Cardiac muscle cell (in vitro differentiated cells and primary cell): ENCODE measurements at regions not wholly inside any gene's neighbourhood (a gene's known extent, or its start where the extent isn't known, plus 50 kb on each side); places are given as distances from the start of the nearest gene placed in this dataset.
A peak's percentile ranks its signal among the peaks of the same experiment; 100 is the strongest.

Experiments
- DNase-seq, 2 donors: peaks; one replicate each; pipeline versions ENCODE4 v3.0.0 to v3.0.0-alpha.2; 2010 to 2017; ENCODE audit warnings: low read depth in 1 of 2, low spot score in 1 of 2
- H3K27ac ChIP-seq: fragments of 200-600 bp; sonication (generic); 2 replicates; pipeline ENCODE4 v1.5.1; 2016
- H3K27me3 ChIP-seq: fragments of 200-600 bp; sonication (generic); 2 replicates; pipeline ENCODE4 v1.6.0; 2016; ENCODE audit warnings: control low read depth
- H3K36me3 ChIP-seq: fragments of 200-600 bp; sonication (generic); 2 replicates; pipeline ENCODE4 v1.5.1; 2016; ENCODE audit warnings: control low read depth
- H3K4me1 ChIP-seq: fragments of 200-600 bp; sonication (generic); 2 replicates; pipeline ENCODE4 v1.8.1; 2017; ENCODE audit warnings: low read depth, mild to moderate bottlenecking, mixed run types
- H3K4me3 ChIP-seq: fragments of 200-600 bp; sonication (generic); 2 replicates; pipeline ENCODE4 v1.5.1; 2016; ENCODE audit warnings: mild to moderate bottlenecking
- H3K9me3 ChIP-seq: fragments of 200-600 bp; sonication (generic); 2 replicates; pipeline ENCODE4 v1.5.1; 2017; ENCODE audit warnings: low read depth, mild to moderate bottlenecking, control low read depth
- TF ChIP-seq, protein P1 (sequence below): IDR thresholded peaks from 2 replicates; pipeline ENCODE4 v1.5.1; 2012; ENCODE audit warnings: low read depth, mild to moderate bottlenecking, low read length

DNA sequence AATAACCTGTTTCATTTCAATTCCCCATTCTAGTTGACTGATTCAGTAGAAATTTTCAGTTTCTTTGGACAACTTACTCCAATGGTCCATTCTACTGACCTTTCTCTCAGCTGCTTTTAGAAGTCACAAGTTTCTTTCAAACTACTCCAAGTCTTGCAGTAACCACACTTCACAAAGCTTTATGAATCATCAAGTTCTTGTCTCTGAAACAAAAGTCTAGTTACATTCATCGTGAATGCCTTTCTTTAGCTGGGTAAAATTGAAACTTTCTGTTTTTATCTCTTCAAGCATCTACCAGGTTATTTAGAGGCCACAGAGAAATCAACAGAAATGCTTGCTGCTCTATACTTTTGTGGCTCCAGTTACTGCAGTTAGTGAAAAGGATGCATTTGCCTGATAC lies 405.4 kb downstream of the TMEM232 start:
- Histone ChIP-seq H3K27me3 (no peaks in the 10 kb centered on the region), H3K4me1 (no peaks in the 10 kb centered on the region), H3K9me3 (no peaks in the 10 kb centered on the region), H3K4me3 (no peak overlapping the region), H3K27ac (no peak overlapping the region), H3K36me3 (no peaks in the 10 kb centered on the region)
- TF ChIP-seq, protein P1, sequence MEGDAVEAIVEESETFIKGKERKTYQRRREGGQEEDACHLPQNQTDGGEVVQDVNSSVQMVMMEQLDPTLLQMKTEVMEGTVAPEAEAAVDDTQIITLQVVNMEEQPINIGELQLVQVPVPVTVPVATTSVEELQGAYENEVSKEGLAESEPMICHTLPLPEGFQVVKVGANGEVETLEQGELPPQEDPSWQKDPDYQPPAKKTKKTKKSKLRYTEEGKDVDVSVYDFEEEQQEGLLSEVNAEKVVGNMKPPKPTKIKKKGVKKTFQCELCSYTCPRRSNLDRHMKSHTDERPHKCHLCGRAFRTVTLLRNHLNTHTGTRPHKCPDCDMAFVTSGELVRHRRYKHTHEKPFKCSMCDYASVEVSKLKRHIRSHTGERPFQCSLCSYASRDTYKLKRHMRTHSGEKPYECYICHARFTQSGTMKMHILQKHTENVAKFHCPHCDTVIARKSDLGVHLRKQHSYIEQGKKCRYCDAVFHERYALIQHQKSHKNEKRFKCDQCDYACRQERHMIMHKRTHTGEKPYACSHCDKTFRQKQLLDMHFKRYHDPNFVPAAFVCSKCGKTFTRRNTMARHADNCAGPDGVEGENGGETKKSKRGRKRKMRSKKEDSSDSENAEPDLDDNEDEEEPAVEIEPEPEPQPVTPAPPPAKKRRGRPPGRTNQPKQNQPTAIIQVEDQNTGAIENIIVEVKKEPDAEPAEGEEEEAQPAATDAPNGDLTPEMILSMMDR, result no peak
- no peak for DNase-seq

DNA sequence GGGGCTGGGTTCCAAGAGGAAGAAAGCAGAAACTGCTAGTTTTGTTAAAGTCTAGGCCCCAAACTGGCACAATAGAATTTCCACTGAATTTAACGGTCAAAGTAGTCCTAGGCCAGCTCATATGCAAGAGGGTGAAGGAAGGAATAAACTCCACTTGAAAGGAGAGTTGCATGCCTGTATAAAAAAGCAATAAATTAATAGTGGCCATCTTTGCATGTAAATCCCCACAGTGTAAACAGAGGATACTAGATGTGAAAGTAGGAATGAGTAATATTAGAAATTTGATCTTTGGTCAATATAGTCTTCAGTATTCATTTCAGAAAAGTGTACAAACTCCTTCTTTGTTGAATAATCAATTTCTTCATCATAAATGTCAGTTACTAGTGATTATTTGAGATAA lies 403.1 kb downstream of the TMEM232 start:
- Histone ChIP-seq H3K4me3 (no peak overlapping the region), H3K36me3 (no peaks in the 10 kb centered on the region), H3K27ac (no peak overlapping the region), H3K27me3 (no peaks in the 10 kb centered on the region), H3K4me1 (no peaks in the 10 kb centered on the region), H3K9me3 (no peaks in the 10 kb centered on the region)
- TF ChIP-seq, protein P1, result no peak
- no peak for DNase-seq

DNA sequence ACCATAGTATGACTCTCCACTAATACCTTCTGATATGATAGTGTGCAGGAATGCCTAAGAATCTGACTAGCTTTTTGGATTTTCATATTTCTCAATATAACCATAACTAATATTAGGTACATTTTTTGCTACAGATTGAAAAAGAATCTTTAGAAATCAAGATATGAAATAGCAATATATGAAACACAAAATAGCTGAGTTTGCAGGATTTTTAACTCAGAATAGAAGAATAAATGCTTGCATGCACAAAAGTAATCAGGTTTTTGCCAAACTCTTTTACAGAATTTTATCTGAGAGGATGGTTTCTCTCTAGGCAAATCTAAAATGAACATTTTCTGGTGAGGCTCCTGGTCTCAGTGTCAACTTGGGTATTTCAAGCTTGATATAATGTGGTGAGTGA lies 402.6 kb downstream of the TMEM232 start:
- Histone ChIP-seq H3K27ac (no peak overlapping the region), H3K4me3 (no peak overlapping the region), H3K9me3 (no peaks in the 10 kb centered on the region), H3K27me3 (no peaks in the 10 kb centered on the region), H3K36me3 (no peaks in the 10 kb centered on the region), H3K4me1 (no peaks in the 10 kb centered on the region)
- DNase-seq, result no peak
- TF ChIP-seq, protein P1, result no peak

DNA sequence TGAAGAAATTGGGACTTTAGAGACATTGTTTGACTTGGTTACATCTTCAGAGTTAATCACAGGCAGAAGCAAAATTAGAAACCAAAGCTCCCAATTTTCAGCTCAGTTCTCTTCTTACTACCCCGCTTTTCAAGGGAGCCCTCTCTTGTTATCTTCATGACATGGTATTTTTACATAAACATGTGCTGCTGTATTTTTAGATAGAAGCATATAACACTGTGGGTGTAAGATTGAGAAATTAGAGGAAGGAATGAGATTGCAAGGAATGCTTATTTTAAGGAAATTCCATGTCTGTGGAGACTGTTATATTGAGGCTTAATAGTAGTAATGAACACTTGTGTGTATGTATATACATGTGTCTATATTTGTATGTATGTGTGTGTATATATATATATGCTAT lies 401.6 kb downstream of the TMEM232 start:
- Histone ChIP-seq H3K4me1 (no peaks in the 10 kb centered on the region), H3K27me3 (no peaks in the 10 kb centered on the region), H3K9me3 (no peaks in the 10 kb centered on the region), H3K4me3 (no peak overlapping the region), H3K36me3 (no peaks in the 10 kb centered on the region), H3K27ac (no peak overlapping the region)
- no peak for DNase-seq
- TF ChIP-seq, protein P1, result no peak

DNA sequence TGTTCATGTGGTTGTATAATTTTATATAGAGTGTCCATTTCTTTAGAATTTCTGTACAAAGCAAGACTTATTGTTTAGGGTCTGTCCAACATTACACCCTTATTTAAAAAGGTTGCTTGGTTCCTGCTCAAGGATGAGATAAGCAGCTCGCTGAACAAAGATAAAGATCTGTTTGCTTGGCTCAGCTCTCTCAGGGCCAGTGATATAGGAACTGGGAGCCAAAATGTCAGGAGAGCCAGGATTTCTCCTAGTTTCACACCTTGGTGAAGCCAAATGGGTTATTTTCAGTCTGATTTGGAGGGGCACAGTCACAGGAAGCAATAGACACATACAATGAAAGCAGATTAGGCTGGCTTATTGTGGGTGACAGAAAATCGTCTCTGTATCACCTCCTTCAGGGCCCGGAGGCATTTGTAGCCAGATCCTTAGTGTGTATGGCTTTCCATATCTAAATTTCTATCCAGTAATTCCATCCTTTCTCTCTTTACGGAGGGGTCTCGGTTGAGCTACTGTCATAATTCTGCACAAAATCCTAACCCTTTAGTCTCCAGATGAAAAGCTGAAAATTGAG lies 396.4 kb downstream of the TMEM232 start:
- H3K9me3 ChIP-seq, result no peaks in the 10 kb centered on the region
- no peak overlapping the region for H3K27ac ChIP-seq
- H3K27me3 ChIP-seq, result no peaks in the 10 kb centered on the region
- no peak for DNase-seq
- no peaks in the 10 kb centered on the region for H3K4me1 ChIP-seq
- H3K36me3 ChIP-seq, result no peaks in the 10 kb centered on the region
- TF ChIP-seq, protein P1, result no peak
- H3K4me3 ChIP-seq, result no peak overlapping the region

DNA sequence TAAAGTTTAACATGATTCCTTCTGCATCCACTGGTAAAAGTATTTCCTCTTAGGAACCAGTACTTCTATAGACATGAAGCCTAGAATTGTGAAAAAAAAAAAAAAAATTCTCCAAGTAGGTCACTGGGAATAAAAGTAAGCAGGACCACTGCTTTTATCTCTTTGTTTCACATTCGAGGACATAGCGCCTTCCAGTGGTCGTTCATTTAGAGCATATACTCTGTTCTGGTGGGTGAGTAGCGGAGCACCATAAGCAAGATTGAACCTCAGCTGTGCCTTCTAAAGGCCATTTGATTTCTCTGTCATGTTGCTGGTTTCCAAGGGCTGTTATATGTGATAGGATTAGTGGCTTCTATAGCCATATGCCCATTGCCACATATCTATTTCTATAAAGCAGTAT lies 393.1 kb downstream of the TMEM232 start:
- Histone ChIP-seq H3K27ac (no peak overlapping the region), H3K36me3 (no peaks in the 10 kb centered on the region), H3K4me1 (no peaks in the 10 kb centered on the region), H3K27me3 (no peaks in the 10 kb centered on the region), H3K9me3 (no peaks in the 10 kb centered on the region), H3K4me3 (no peak overlapping the region)
- DNase-seq, result peak; percentile 12 to 71
- TF ChIP-seq, protein P1, result no peak
